ENCODE measurements at regions not wholly inside any gene's neighbourhood (a gene's known extent, or its start where the extent isn't known, plus 50 kb on each side); places are given as distances from the start of the nearest gene placed in this dataset.

GRCh38 chr2:204074456-204074855, 137.9 kb downstream of the ICOS start:
- Histone ChIP-seq H3K4me3 (ENCODE audit: low read depth, low read length) (no peak overlapping the region), H3K36me3 (ENCODE audit: control insufficient read depth, insufficient read depth, low read length) (no peaks in the 10 kb centered on the region), H3K27me3 (ENCODE audit: control insufficient read depth, insufficient read depth, low read length) (no peaks in the 10 kb centered on the region)
- TF ChIP-seq, protein P1, sequence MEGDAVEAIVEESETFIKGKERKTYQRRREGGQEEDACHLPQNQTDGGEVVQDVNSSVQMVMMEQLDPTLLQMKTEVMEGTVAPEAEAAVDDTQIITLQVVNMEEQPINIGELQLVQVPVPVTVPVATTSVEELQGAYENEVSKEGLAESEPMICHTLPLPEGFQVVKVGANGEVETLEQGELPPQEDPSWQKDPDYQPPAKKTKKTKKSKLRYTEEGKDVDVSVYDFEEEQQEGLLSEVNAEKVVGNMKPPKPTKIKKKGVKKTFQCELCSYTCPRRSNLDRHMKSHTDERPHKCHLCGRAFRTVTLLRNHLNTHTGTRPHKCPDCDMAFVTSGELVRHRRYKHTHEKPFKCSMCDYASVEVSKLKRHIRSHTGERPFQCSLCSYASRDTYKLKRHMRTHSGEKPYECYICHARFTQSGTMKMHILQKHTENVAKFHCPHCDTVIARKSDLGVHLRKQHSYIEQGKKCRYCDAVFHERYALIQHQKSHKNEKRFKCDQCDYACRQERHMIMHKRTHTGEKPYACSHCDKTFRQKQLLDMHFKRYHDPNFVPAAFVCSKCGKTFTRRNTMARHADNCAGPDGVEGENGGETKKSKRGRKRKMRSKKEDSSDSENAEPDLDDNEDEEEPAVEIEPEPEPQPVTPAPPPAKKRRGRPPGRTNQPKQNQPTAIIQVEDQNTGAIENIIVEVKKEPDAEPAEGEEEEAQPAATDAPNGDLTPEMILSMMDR (IDR thresholded peaks at IDR 0.05; ENCODE audit: insufficient read depth, low read length, severe bottlenecking) = no peak
- no peak for DNase-seq (ENCODE audit: low read depth)
- FAIRE-seq = no peak

GRCh38 chr2:204078003-204078698, 141.6 kb downstream of the ICOS start:
- FAIRE-seq (peak; percentile 36), DNase-seq (ENCODE audit: low read depth) (peak; percentile 47)
- TF ChIP-seq, protein P1 (IDR thresholded peaks at IDR 0.05; ENCODE audit: insufficient read depth, low read length, severe bottlenecking) = no peak
- no peak overlapping the region for H3K4me3 ChIP-seq (ENCODE audit: low read depth, low read length)
- H3K36me3 ChIP-seq (ENCODE audit: control insufficient read depth, insufficient read depth, low read length) = no peaks in the 10 kb centered on the region
- H3K27me3 ChIP-seq (ENCODE audit: control insufficient read depth, insufficient read depth, low read length) = no peaks in the 10 kb centered on the region

DNA sequence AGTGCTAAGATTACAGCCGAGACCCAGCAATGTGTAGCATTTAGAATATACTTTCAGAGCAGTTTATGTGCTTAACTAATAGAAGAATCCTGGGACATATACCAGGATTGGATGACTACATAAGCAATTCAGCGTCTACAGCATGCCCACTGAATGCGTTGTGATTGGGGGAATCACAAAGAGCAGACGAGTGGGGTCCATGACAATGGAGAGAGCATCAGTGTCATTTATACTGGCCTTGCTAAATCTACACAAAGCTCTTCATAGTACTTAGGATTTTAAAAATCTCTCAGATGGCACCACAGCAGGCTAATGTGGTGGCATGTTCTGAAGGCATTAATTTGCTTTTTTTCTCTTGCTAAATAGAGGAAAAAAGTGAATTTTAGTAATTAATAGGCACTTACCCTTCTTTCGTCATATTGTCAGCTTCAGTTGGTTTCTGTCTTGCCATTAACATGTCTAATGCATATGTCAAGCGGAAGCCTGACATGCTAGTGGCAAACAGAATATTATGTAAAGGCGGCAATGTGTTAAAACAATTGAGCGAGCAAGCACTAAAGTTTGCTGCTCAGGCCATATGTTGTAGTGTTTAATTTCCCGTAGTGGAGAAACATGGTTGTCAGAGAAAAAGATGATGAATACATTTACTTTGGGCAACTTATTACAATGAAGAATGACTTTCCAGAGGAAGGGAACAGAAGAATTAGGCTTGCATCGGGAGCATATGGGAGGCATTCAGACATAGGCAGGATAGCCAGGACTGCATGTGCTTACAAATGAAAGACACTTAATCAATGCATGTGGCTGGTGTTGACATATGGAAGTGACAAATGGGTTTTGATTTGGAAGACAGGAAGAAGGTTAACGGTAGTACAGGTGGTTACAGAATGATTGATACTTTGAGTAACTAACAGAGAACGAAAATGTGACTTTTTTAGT, 145.2 kb downstream of the ICOS start:
- Histone ChIP-seq H3K36me3 (ENCODE audit: control insufficient read depth, insufficient read depth, low read length) (no peaks in the 10 kb centered on the region), H3K4me3 (ENCODE audit: low read depth, low read length) (no peak overlapping the region), H3K27me3 (ENCODE audit: control insufficient read depth, insufficient read depth, low read length) (no peaks in the 10 kb centered on the region)
- TF ChIP-seq, protein P1 (IDR thresholded peaks at IDR 0.05; ENCODE audit: insufficient read depth, low read length, severe bottlenecking) = no peak
- no peak for FAIRE-seq
- no peak for DNase-seq (ENCODE audit: low read depth)

DNA sequence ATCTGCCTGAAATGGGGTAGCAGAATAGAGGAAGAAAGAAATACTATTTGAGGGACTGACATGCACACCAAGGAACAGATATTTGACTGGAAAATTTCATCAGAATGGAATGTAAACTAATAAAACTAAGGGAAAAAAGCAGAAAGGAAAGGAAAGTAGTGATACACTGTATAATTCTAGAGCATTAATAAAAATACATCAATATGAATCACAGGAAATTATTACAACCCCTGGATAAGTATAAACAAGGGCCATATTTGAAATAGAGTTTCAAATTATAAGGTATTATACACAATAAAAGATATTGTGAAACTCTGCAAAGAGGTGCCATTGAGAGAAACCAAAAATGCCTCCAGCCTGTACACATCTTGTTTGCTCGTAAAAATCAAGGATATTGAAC, 149.6 kb downstream of the ICOS start:
- TF ChIP-seq, protein P1 (IDR thresholded peaks at IDR 0.05; ENCODE audit: insufficient read depth, low read length, severe bottlenecking) = no peak

DNA sequence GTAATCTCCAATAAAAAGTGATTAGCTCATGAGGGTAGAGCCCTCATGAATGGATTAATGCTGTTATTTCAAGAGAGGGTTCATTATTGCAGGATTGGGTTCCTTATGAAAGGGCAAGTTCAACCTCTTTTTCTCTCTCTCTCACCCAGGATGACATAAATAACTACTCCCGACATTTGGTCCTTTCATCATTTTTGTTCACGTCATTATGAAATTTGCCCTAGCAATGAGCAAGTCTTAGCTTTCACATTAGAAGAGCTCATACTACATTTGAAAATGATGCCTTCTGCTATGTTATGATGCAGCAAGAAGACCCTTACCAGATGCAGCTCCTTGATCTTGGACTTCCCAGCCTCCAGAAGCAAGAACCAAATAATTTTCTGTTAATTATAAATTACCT, 152.5 kb downstream of the ICOS start:
- TF ChIP-seq, protein P1 (IDR thresholded peaks at IDR 0.05; ENCODE audit: insufficient read depth, low read length, severe bottlenecking) = no peak
- no peak for FAIRE-seq
- no peaks in the 10 kb centered on the region for H3K36me3 ChIP-seq (ENCODE audit: control insufficient read depth, insufficient read depth, low read length)
- no peak overlapping the region for H3K4me3 ChIP-seq (ENCODE audit: low read depth, low read length)
- DNase-seq (ENCODE audit: low read depth) = no peak
- H3K27me3 ChIP-seq (ENCODE audit: control insufficient read depth, insufficient read depth, low read length) = no peaks in the 10 kb centered on the region

More for the DNA sequence above, 149.6 kb downstream of the ICOS start:
- no peaks in the 10 kb centered on the region for H3K27me3 ChIP-seq (ENCODE audit: control insufficient read depth, insufficient read depth, low read length)
- H3K4me3 ChIP-seq (ENCODE audit: low read depth, low read length) = no peak overlapping the region
- FAIRE-seq (no peak), DNase-seq (ENCODE audit: low read depth) (no peak)
- no peaks in the 10 kb centered on the region for H3K36me3 ChIP-seq (ENCODE audit: control insufficient read depth, insufficient read depth, low read length)
